ENCODE measurements at regions not wholly inside any gene's neighbourhood (a gene's known extent, or its start where the extent isn't known, plus 50 kb on each side); places are given as distances from the start of the nearest gene placed in this dataset.

DNA sequence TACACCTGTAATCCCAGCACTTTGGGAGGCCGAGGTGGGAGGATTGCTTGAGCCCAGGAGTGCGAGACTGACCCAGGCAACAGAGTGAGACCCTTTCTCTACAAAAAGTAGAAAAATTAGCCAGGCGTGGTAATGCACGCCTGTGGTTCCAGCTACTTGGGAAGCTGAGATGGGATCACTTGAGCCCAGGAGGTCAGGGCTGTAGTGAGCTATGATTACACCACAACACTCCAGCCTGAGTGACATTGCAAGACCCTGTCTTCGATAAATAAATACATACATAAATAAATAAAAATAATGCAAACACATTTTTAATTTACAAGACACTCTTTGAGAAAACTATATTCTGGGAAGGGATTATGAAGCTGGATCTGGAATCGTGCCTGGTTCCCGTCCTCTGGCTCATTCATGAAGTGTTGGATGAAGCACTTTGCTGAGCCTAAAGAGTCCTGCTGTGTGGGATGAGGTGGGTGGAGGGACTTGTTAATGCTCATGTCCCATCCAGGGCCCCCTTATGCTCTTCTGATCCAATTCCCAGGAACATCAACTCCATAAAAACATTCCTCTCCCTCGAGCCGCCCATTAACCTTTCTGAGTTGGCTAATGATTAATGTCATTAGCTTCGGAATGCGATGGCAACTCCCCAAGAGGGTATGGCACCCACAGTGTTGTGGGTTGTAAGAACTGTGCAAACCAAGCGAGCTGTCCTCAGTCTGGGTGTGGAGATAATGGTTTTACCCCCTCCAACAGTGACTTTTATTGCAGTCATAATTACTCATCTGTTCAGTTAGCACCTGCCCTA, 236.3 kb downstream of the BAMBI start:
- TF ChIP-seq YY1 (IDR thresholded peaks at IDR 0.05; ENCODE audit: insufficient read depth, insufficient read length), result no peak
- TF ChIP-seq ZNF274 (IDR thresholded peaks at IDR 0.05; ENCODE audit: low read depth, low read length), result no peak
